ENCODE measurements at regions not wholly inside any gene's neighbourhood (a gene's known extent, or its start where the extent isn't known, plus 50 kb on each side); places are given as distances from the start of the nearest gene placed in this dataset.
"Not testable (repeated sequence)": the region's sequence is repeated elsewhere in the genome, so short reads cannot be mapped to it uniquely, and the experiment has no call there.

- CTCF ChIA-PET (ENCODE audit: low intra/inter-chr PET ratio, low total read pairs), result not testable (repeated sequence)
These were observed 236.8 kb upstream of the IRF2BP2 start for GRCh38 chr1:234846813-234847212.

DNA sequence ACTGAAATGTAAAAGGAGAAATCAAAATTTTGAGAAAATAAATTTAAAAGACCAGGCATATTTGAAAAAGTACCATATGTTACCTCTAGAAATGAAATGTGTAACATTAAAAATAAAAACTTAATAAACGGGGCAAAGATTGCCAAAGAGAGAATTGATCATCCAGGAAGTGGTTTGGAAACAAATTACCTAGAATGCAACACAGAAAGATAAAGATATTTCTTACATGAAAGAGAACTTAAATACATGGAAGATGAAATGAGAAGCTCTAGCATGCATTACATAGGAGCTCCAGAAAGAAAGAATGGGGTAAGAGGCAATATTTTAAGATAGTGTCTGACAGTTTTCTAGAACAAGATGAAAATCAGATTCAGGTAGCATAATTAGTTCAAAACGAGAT is 235.9 kb upstream of the IRF2BP2 start:
- Histone ChIP-seq H3K4me3 (replicated peaks in 1 of 3; ENCODE audit: insufficient read depth in 1 of 3, low read depth in 2 of 3, low read length in 3 of 3) (no peak overlapping the region), H3K9me3 (ENCODE audit: low read length) (no peaks in the 10 kb centered on the region), H3K4me1 (ENCODE audit: insufficient read depth, low read length) (peaks cover 16% of the 10 kb centered on the region), H3K4me2 (ENCODE audit: low read depth, low read length) (no peak overlapping the region), H4K20me1 (ENCODE audit: insufficient read depth, low read length) (no peaks in the 10 kb centered on the region), H3K9ac (ENCODE audit: insufficient read depth, low read depth, low read length) (no peak overlapping the region), H3K79me2 (ENCODE audit: insufficient read depth, low read length) (no peaks in the 10 kb centered on the region), H3K27ac (ENCODE audit: extremely low read length, insufficient read depth, low read length) (no peak overlapping the region), H2AFZ (ENCODE audit: low read length) (no peak overlapping the region), H3K36me3 (replicated peaks in 1 of 2; ENCODE audit: control insufficient read depth in 1 of 2, insufficient read depth in 2 of 2, low read length in 2 of 2) (no peaks in the 10 kb centered on the region; a peak in 1 of 5 replicates), H3K27me3 (ENCODE audit: control insufficient read depth in 1 of 2, insufficient read depth in 2 of 2, low read length in 2 of 2) (no peaks in the 10 kb centered on the region)
- ChIA-PET POLR2A (no interaction called here), CTCF (ENCODE audit: low intra/inter-chr PET ratio, low total read pairs) (no interaction called here)
- in situ Hi-C loops (cut with HindIII; ENCODE audit: extremely low pct_ligation_motif_present, low pct_unique_long_range_greater_than_20kb) (no loop called here), intact Hi-C loops (cut with micrococcal nuclease; ENCODE audit: unreplicated experiment) (no loop called here)
- FAIRE-seq (no peak), DNase-seq (ENCODE audit: low spot score) (no peak), ATAC-seq (no peak)
- WGBS (ENCODE audit: low lambda C conversion rate), result 89% methylated on average over 2 of the region's 2 CpGs
- TF ChIP-seq, protein P1, sequence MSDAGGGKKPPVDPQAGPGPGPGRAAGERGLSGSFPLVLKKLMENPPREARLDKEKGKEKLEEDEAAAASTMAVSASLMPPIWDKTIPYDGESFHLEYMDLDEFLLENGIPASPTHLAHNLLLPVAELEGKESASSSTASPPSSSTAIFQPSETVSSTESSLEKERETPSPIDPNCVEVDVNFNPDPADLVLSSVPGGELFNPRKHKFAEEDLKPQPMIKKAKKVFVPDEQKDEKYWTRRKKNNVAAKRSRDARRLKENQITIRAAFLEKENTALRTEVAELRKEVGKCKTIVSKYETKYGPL (CRISPR knock-in tag; IDR thresholded peaks at IDR 0.05), result no peak
- TF ChIP-seq IRX3 (CRISPR knock-in tag; IDR thresholded peaks at IDR 0.05; ENCODE audit: borderline replicate concordance, low read depth) (no peak), ZNF143 (CRISPR knock-in tag; IDR thresholded peaks at IDR 0.05) (no peak), YY1 (IDR thresholded peaks at IDR 0.05; ENCODE audit: insufficient read depth, insufficient replicate concordance, low read depth, low read length) (no peak), SP4 (CRISPR knock-in tag; IDR thresholded peaks at IDR 0.05) (no peak), ZNF460 (CRISPR knock-in tag; IDR thresholded peaks at IDR 0.05; ENCODE audit: borderline replicate concordance) (no peak), CENPX (CRISPR knock-in tag; IDR thresholded peaks at IDR 0.05) (no peak)
- TF ChIP-seq, protein P2, sequence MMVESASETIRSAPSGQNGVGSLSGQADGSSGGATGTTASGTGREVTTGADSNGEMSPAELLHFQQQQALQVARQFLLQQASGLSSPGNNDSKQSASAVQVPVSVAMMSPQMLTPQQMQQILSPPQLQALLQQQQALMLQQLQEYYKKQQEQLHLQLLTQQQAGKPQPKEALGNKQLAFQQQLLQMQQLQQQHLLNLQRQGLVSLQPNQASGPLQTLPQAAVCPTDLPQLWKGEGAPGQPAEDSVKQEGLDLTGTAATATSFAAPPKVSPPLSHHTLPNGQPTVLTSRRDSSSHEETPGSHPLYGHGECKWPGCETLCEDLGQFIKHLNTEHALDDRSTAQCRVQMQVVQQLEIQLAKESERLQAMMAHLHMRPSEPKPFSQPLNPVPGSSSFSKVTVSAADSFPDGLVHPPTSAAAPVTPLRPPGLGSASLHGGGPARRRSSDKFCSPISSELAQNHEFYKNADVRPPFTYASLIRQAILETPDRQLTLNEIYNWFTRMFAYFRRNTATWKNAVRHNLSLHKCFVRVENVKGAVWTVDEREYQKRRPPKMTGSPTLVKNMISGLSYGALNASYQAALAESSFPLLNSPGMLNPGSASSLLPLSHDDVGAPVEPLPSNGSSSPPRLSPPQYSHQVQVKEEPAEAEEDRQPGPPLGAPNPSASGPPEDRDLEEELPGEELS (CRISPR knock-in tag; IDR thresholded peaks at IDR 0.05), result no peak
- BruUV-seq (replicated peaks), result no TSS peak

More at GRCh38 chr1:234846813-234847212, 236.8 kb upstream of the IRF2BP2 start:
- H3K27me3 ChIP-seq (ENCODE audit: control insufficient read depth in 1 of 2, insufficient read depth in 2 of 2, low read length in 2 of 2); ATAC-seq; H3K9ac ChIP-seq (ENCODE audit: insufficient read depth, low read depth, low read length); DNase-seq (ENCODE audit: low spot score); H3K4me3 ChIP-seq (replicated peaks in 1 of 3; ENCODE audit: insufficient read depth in 1 of 3, low read depth in 2 of 3, low read length in 3 of 3); FAIRE-seq; H3K4me2 ChIP-seq (ENCODE audit: low read depth, low read length); intact Hi-C loops (cut with micrococcal nuclease; ENCODE audit: unreplicated experiment); H4K20me1 ChIP-seq (ENCODE audit: insufficient read depth, low read length); H3K36me3 ChIP-seq (replicated peaks in 1 of 2; ENCODE audit: control insufficient read depth in 1 of 2, insufficient read depth in 2 of 2, low read length in 2 of 2); in situ Hi-C loops (cut with HindIII; ENCODE audit: extremely low pct_ligation_motif_present, low pct_unique_long_range_greater_than_20kb); H2AFZ ChIP-seq (ENCODE audit: low read length); H3K27ac ChIP-seq (ENCODE audit: extremely low read length, insufficient read depth, low read length); H3K9me3 ChIP-seq (ENCODE audit: low read length); BruUV-seq (replicated peaks); H3K79me2 ChIP-seq (ENCODE audit: insufficient read depth, low read length): not testable (repeated sequence)
- peaks cover 12% of the 10 kb centered on the region for H3K4me1 ChIP-seq (ENCODE audit: insufficient read depth, low read length)
- WGBS (ENCODE audit: low lambda C conversion rate), result 98% methylated on average over 2 of the region's 2 CpGs
- POLR2A ChIA-PET, result interaction anchor here (1.1 kb wide), 1 partner anchor 28 kb away, joined by 3 read pairs; no protein-coding TSS in a partner anchor
